ENCODE measurements at regions not wholly inside any gene's neighbourhood (a gene's known extent, or its start where the extent isn't known, plus 50 kb on each side); places are given as distances from the start of the nearest gene placed in this dataset.

GRCh38 chr9:99694393-99694792 is 127.3 kb upstream of the NR4A3 start:
- Histone ChIP-seq H3K9me3 (ENCODE audit: insufficient read depth, low read length, severe bottlenecking) (peaks cover 3% of the 10 kb centered on the region), H2AFZ (ENCODE audit: low read depth, low read length) (no peak overlapping the region), H3K4me2 (ENCODE audit: insufficient read depth, low read length) (no peak overlapping the region), H3K4me3 (ENCODE audit: low read depth in 1 of 2, low read length in 2 of 2) (no peak overlapping the region), H3K9ac (ENCODE audit: low read depth, low read length) (no peak overlapping the region), H3K27me3 (ENCODE audit: insufficient read depth, low read length, poor library complexity) (no peaks in the 10 kb centered on the region), H3K36me3 (ENCODE audit: insufficient read depth, low read length) (no peaks in the 10 kb centered on the region), H3K79me2 (ENCODE audit: insufficient read depth, low read length) (no peaks in the 10 kb centered on the region), H3K4me1 (ENCODE audit: insufficient read depth, low read length) (no peaks in the 10 kb centered on the region), H4K20me1 (ENCODE audit: insufficient read depth, low read length) (no peaks in the 10 kb centered on the region), H3K27ac (ENCODE audit: low read length) (no peak overlapping the region)
- DNase-seq, result no peak
- no peak for TF ChIP-seq CTCF (IDR thresholded peaks at IDR 0.05; ENCODE audit: borderline replicate concordance, extremely low read depth, low read length, poor library complexity, severe bottlenecking)
- no peak for TF ChIP-seq EZH2 (IDR thresholded peaks at IDR 0.05; ENCODE audit: borderline replicate concordance, low read depth, low read length, severe bottlenecking)
- no peak for ATAC-seq (ENCODE audit: insufficient read depth, low read depth)

GRCh38 chr9:99699396-99699795 is 122.3 kb upstream of the NR4A3 start:
- Histone ChIP-seq H3K36me3 (ENCODE audit: insufficient read depth, low read length) (no peaks in the 10 kb centered on the region), H3K9ac (ENCODE audit: low read depth, low read length) (no peak overlapping the region)

GRCh38 chr9:99712214-99712613 is 109.5 kb upstream of the NR4A3 start:
- ATAC-seq (ENCODE audit: insufficient read depth, low read depth) (no peak), DNase-seq (no peak)
- H3K9ac ChIP-seq (ENCODE audit: low read depth, low read length), result no peak overlapping the region
- no peak for TF ChIP-seq CTCF (IDR thresholded peaks at IDR 0.05; ENCODE audit: borderline replicate concordance, extremely low read depth, low read length, poor library complexity, severe bottlenecking)
- no peaks in the 10 kb centered on the region for H3K36me3 ChIP-seq (ENCODE audit: insufficient read depth, low read length)
- H3K4me3 ChIP-seq (ENCODE audit: low read depth in 1 of 2, low read length in 2 of 2), result no peak overlapping the region
- no peaks in the 10 kb centered on the region for H4K20me1 ChIP-seq (ENCODE audit: insufficient read depth, low read length)
- H2AFZ ChIP-seq (ENCODE audit: low read depth, low read length), result no peak overlapping the region
- H3K4me2 ChIP-seq (ENCODE audit: insufficient read depth, low read length), result no peak overlapping the region
- H3K4me1 ChIP-seq (ENCODE audit: insufficient read depth, low read length), result no peaks in the 10 kb centered on the region
- no peak overlapping the region for H3K27ac ChIP-seq (ENCODE audit: low read length)
- peaks cover 3% of the 10 kb centered on the region for H3K27me3 ChIP-seq (ENCODE audit: insufficient read depth, low read length, poor library complexity)
- H3K9me3 ChIP-seq (ENCODE audit: insufficient read depth, low read length, severe bottlenecking), result no peaks in the 10 kb centered on the region
- no peaks in the 10 kb centered on the region for H3K79me2 ChIP-seq (ENCODE audit: insufficient read depth, low read length)

More at GRCh38 chr9:99699396-99699795, 122.3 kb upstream of the NR4A3 start:
- no peak overlapping the region for H3K4me3 ChIP-seq (ENCODE audit: low read depth in 1 of 2, low read length in 2 of 2)
- H3K4me2 ChIP-seq (ENCODE audit: insufficient read depth, low read length), result no peak overlapping the region
- H3K4me1 ChIP-seq (ENCODE audit: insufficient read depth, low read length), result no peaks in the 10 kb centered on the region
- H3K79me2 ChIP-seq (ENCODE audit: insufficient read depth, low read length), result no peaks in the 10 kb centered on the region
- H2AFZ ChIP-seq (ENCODE audit: low read depth, low read length), result no peak overlapping the region
- peaks cover 3% of the 10 kb centered on the region for H3K9me3 ChIP-seq (ENCODE audit: insufficient read depth, low read length, severe bottlenecking)
- ATAC-seq (ENCODE audit: insufficient read depth, low read depth) (no peak), DNase-seq (no peak)
- H3K27ac ChIP-seq (ENCODE audit: low read length), result no peak overlapping the region
- H4K20me1 ChIP-seq (ENCODE audit: insufficient read depth, low read length), result no peaks in the 10 kb centered on the region
- TF ChIP-seq CTCF (IDR thresholded peaks at IDR 0.05; ENCODE audit: borderline replicate concordance, extremely low read depth, low read length, poor library complexity, severe bottlenecking) (no peak), EZH2 (IDR thresholded peaks at IDR 0.05; ENCODE audit: borderline replicate concordance, low read depth, low read length, severe bottlenecking) (no peak)
- H3K27me3 ChIP-seq (ENCODE audit: insufficient read depth, low read length, poor library complexity), result no peaks in the 10 kb centered on the region

- no peak for DNase-seq
- no peak overlapping the region for H3K27ac ChIP-seq (ENCODE audit: low read length)
- no peak overlapping the region for H3K4me2 ChIP-seq (ENCODE audit: insufficient read depth, low read length)
- no peaks in the 10 kb centered on the region for H4K20me1 ChIP-seq (ENCODE audit: insufficient read depth, low read length)
- ATAC-seq (ENCODE audit: insufficient read depth, low read depth), result no peak
- no peak overlapping the region for H2AFZ ChIP-seq (ENCODE audit: low read depth, low read length)
- TF ChIP-seq EZH2 (IDR thresholded peaks at IDR 0.05; ENCODE audit: borderline replicate concordance, low read depth, low read length, severe bottlenecking) (no peak), CTCF (IDR thresholded peaks at IDR 0.05; ENCODE audit: borderline replicate concordance, extremely low read depth, low read length, poor library complexity, severe bottlenecking) (no peak)
- no peak overlapping the region for H3K9ac ChIP-seq (ENCODE audit: low read depth, low read length)
- H3K36me3 ChIP-seq (ENCODE audit: insufficient read depth, low read length), result no peaks in the 10 kb centered on the region
- H3K4me1 ChIP-seq (ENCODE audit: insufficient read depth, low read length), result no peaks in the 10 kb centered on the region
- peaks cover 1% of the 10 kb centered on the region for H3K27me3 ChIP-seq (ENCODE audit: insufficient read depth, low read length, poor library complexity)
- H3K9me3 ChIP-seq (ENCODE audit: insufficient read depth, low read length, severe bottlenecking), result no peaks in the 10 kb centered on the region
- no peak overlapping the region for H3K4me3 ChIP-seq (ENCODE audit: low read depth in 1 of 2, low read length in 2 of 2)
- H3K79me2 ChIP-seq (ENCODE audit: insufficient read depth, low read length), result no peaks in the 10 kb centered on the region
Observed at GRCh38 chr9:99713838-99714306, 107.8 kb upstream of the NR4A3 start.

Data from DND-41 (cell line).